K562 (cell line): ENCODE measurements at regions not wholly inside any gene's neighbourhood (a gene's known extent, or its start where the extent isn't known, plus 50 kb on each side); places are given as distances from the start of the nearest gene placed in this dataset.

Source experiments
- ATAC-seq: fragments of 200-7000 bp; cut with Tn5 transposase; 3 replicates; pipeline ENCODE4 v1.9.1; 2020; ENCODE audit warnings: moderate library complexity
- BruUV-seq: library from RNA; stranded (reverse); fragments of 400-500 nt; replicated peaks from 2 replicates; lab custom pipeline; 2021; lab: Mats Ljungman, UMichigan
- CTCF ChIA-PET: fragments of 300-600 bp; formaldehyde crosslinking; extraction: SDS; loops from one replicate; lab custom pipeline; 2021; ENCODE audit warnings: low intra/inter-chr PET ratio; lab: Yijun Ruan, JAX
- POLR2A ChIA-PET: fragments of 300-600, 350-650 bp; sonication (Branson Sonifier 250); formaldehyde crosslinking; extraction: SDS; loops from one replicate; lab custom pipeline; 2021; ENCODE audit warnings: antibody characterized with exemption, inconsistent platforms; lab: Yijun Ruan, JAX
- DNase-seq, 4 experiments: peaks; one replicate each; pipeline versions ENCODE4 v3.0.0 to v3.0.0-alpha.2; 2011 to 2018; ENCODE audit warnings: low spot score in 3 of 4, mixed read lengths in 3 of 4; ENCODE audit errors: extremely low read depth in 1 of 4
- FAIRE-seq: peaks from 2 replicates; lab custom pipeline; 2011; peaks lifted over from hg19 to GRCh38; lab: Jason Lieb, UNC
- H2AFZ ChIP-seq: 2 replicates; pipeline ENCODE4 v1.6.0; 2011; ENCODE audit warnings: low read depth, low read length, control low read depth, inconsistent platforms
- H3K27ac ChIP-seq: fragments of 200-600 bp; 3 replicates; pipeline ENCODE4 v1.8.0; 2011; ENCODE audit warnings: low read depth, mild to moderate bottlenecking, control low read depth, inconsistent platforms, low read length, moderate library complexity, mixed read lengths; ENCODE audit errors: extremely low read depth
- H3K27me3 ChIP-seq, 2 experiments: fragments of 300-600 bp in 1 of 2; 2 replicates in 1 of 2; 3 replicates in 1 of 2; pipeline versions ENCODE4 v1.6.0 to v1.8.0; 2011; ENCODE audit warnings: inconsistent platforms in 2 of 2, low read length in 2 of 2, mild to moderate bottlenecking in 1 of 2, mixed read lengths in 1 of 2, moderate library complexity in 1 of 2; ENCODE audit not compliant: control insufficient read depth in 2 of 2, insufficient read depth in 2 of 2
- H3K36me3 ChIP-seq: fragments of 300-600 bp; 3 replicates; pipeline ENCODE4 v1.8.0; 2011; ENCODE audit warnings: mild to moderate bottlenecking, low read length, inconsistent platforms; ENCODE audit not compliant: control insufficient read depth, insufficient read depth
- H3K4me1 ChIP-seq, 2 experiments: fragments of 200-600 bp in 1 of 2; replicated peaks in 1 of 2; 2 replicates in 1 of 2; 3 replicates in 1 of 2; pipeline versions ENCODE4 v1.5.1 to v1.8.0; 2011; ENCODE audit warnings: inconsistent platforms in 2 of 2, low read length in 2 of 2, mild to moderate bottlenecking in 1 of 2, mixed read lengths in 1 of 2, moderate library complexity in 1 of 2; ENCODE audit not compliant: control insufficient read depth in 2 of 2, insufficient read depth in 2 of 2
- H3K4me2 ChIP-seq: 2 replicates; pipeline ENCODE4 v1.6.1; 2011; ENCODE audit warnings: low read length, control low read depth, inconsistent platforms, mixed read lengths; ENCODE audit not compliant: insufficient read depth
- H3K4me3 ChIP-seq: fragments of 200-600 bp; sonication (generic), shearing (Covaris generic); 2 replicates; pipeline ENCODE4 v1.5.1; 2016; ENCODE audit warnings: control low read depth, inconsistent platforms
- H3K79me2 ChIP-seq: fragments of 200-600 bp; 3 replicates; pipeline ENCODE4 v1.8.0; 2011; ENCODE audit warnings: low read length, inconsistent platforms; ENCODE audit not compliant: control insufficient read depth, insufficient read depth
- H3K9ac ChIP-seq, 2 experiments: 2 replicates each; pipeline versions ENCODE4 v1.6.0 to v1.6.1; 2011; ENCODE audit warnings: low read depth in 2 of 2, low read length in 2 of 2, control low read depth in 1 of 2, inconsistent platforms in 1 of 2, mild to moderate bottlenecking in 1 of 2, mixed read lengths in 1 of 2; ENCODE audit not compliant: insufficient read depth in 1 of 2
- H3K9me1 ChIP-seq: one replicate; pipeline ENCODE4 v1.6.0; 2011; ENCODE audit warnings: inconsistent platforms, mild to moderate bottlenecking, low read length, moderate library complexity; ENCODE audit not compliant: control insufficient read depth, insufficient read depth
- H3K9me3 ChIP-seq: replicated peaks from 2 replicates; pipeline ENCODE4 v1.5.1; 2011; ENCODE audit warnings: low read depth, low read length, inconsistent platforms; ENCODE audit not compliant: control insufficient read depth, insufficient read depth
- H4K20me1 ChIP-seq: replicated peaks from 2 replicates; pipeline ENCODE4 v1.6.1; 2011; ENCODE audit warnings: low read length, inconsistent platforms, mixed read lengths; ENCODE audit not compliant: control insufficient read depth, insufficient read depth
- ADNP ChIP-seq: fragments of 200-800 bp; sonication (Bioruptor generic); IDR thresholded peaks from 2 replicates; pipeline ENCODE4 v1.6.1; 2016; ENCODE audit warnings: missing genetic modification characterization, missing compliant biosample characterization
- BDP1 ChIP-seq: IDR thresholded peaks from 3 replicates; pipeline ENCODE4 v1.6.1; 2011; ENCODE audit not compliant: insufficient read length, insufficient read depth
- CEBPG ChIP-seq, 3 experiments: fragments of 200-800 bp in 1 of 3; sonication (Bioruptor generic) in 1 of 3; sonication (generic) in 1 of 3; formaldehyde crosslinking in 1 of 3; IDR thresholded peaks in 2 of 3; conservative IDR thresholded peaks in 1 of 3; 2 replicates each; pipeline versions ENCODE4 v1.6.1 to v1.8.0; 2016 to 2022; ENCODE audit warnings: missing compliant biosample characterization in 2 of 3, missing genetic modification characterization in 2 of 3, mild to moderate bottlenecking in 1 of 3, missing genetic modification reagents in 1 of 3
- CREBBP ChIP-seq: IDR thresholded peaks from one replicate; pipeline ENCODE4 v1.6.1; 2012; ENCODE audit warnings: low read depth, mild to moderate bottlenecking, control low read depth, inconsistent platforms, low read length
- FOXA3 ChIP-seq, 2 experiments: fragments of 450-650 bp in 1 of 2; sonication (generic) in 1 of 2; formaldehyde crosslinking; IDR thresholded peaks in 1 of 2; conservative IDR thresholded peaks in 1 of 2; 2 replicates each; pipeline versions ENCODE4 v1.4.0 to v1.8.0; 2020 to 2022; ENCODE audit warnings: mild to moderate bottlenecking in 2 of 2, missing genetic modification reagents in 1 of 2
- HDAC1 ChIP-seq, 2 experiments: fragments of 450-650 bp; IDR thresholded peaks; 2 replicates each; pipeline ENCODE4 v1.6.1; 2016 to 2017; ENCODE audit warnings: inconsistent platforms in 1 of 2, mild to moderate bottlenecking in 1 of 2, moderate library complexity in 1 of 2
- NEUROD1 ChIP-seq: fragments of 150-350 bp; IDR thresholded peaks from 2 replicates; pipeline ENCODE4 v1.6.1; 2014; ENCODE audit warnings: borderline replicate concordance, low read length, low read depth; ENCODE audit not compliant: partially characterized antibody
- NRF1 ChIP-seq, 2 experiments: fragments of 450-650 bp; IDR thresholded peaks in 1 of 2; conservative IDR thresholded peaks in 1 of 2; 2 replicates each; pipeline ENCODE4 v1.6.1; 2014; ENCODE audit warnings: mild to moderate bottlenecking in 2 of 2
- SMARCE1 ChIP-seq: fragments of 450-650 bp; IDR thresholded peaks from 2 replicates; pipeline ENCODE4 v1.7.1; 2016; ENCODE audit warnings: mild to moderate bottlenecking
- SUPT5H ChIP-seq: fragments of 450-650 bp; IDR thresholded peaks from 2 replicates; pipeline ENCODE4 v1.6.1; 2016
- TAF1 ChIP-seq: IDR thresholded peaks from 2 replicates; pipeline ENCODE4 v1.6.1; 2011; ENCODE audit warnings: mild to moderate bottlenecking, low read length, moderate library complexity; ENCODE audit not compliant: insufficient read depth, control insufficient read depth, severe bottlenecking; ENCODE audit errors: extremely low read depth
- ZEB2 ChIP-seq: fragments of 450-650 bp; IDR thresholded peaks from 2 replicates; pipeline ENCODE4 v1.6.1; 2016
- ZNF212 ChIP-seq: fragments of 450-650 bp; formaldehyde crosslinking; IDR thresholded peaks from 2 replicates; pipeline ENCODE4 v1.4.0; 2020; ENCODE audit warnings: mild to moderate bottlenecking
- ZNF518B ChIP-seq: fragments of 250-450 bp; sonication (Bioruptor Pico); IDR thresholded peaks from 2 replicates; pipeline ENCODE4 v1.5.0; 2021; ENCODE audit warnings: mild to moderate bottlenecking, moderate library complexity
- WGBS: fragments of 100-300 bp; shearing (Covaris generic); methylation state at CpG from one replicate; pipeline ENCODE4 v1.1.6; 2016; ENCODE audit warnings: low coverage, mixed read lengths; ENCODE audit not compliant: insufficient coverage; ENCODE audit errors: missing lambda C conversion rate; 5-methylcytosine and 5-hydroxymethylcytosine counted together
- in situ Hi-C: fragments of 300-500 bp; cut with MboI; formaldehyde crosslinking; loops from 4 replicates; pipeline ENCODE4 v1.15.0; 2018; ENCODE audit warnings: inconsistent platforms, mixed read lengths
- intact Hi-C: fragments of 100-400 bp; cut with micrococcal nuclease; formaldehyde crosslinking; loops from 2 replicates; pipeline ENCODE4 v1.14.2; 2022

DNA sequence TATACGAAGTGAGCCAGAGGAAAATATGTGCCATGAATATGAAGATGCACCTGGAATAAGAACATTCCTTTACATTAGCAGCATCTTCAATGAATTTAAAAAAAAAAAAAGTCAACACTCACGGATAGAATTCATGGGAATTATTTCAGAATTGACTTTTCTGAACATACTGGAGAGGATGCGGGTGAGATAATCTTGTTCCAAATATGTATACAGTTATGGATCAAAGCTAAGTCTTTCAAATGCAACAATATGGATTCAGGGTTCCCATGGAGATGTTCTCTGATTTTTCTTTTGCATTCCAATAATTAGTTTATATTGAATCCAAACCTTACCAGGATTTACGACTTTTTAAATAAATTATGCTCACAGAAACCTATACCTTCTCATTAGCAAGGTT is 1660.7 kb downstream of the SLITRK1 start:
- Histone ChIP-seq H3K4me2 (no peak overlapping the region), H3K79me2 (no peaks in the 10 kb centered on the region), H2AFZ (no peak overlapping the region), H3K9me3 (no peaks in the 10 kb centered on the region), H4K20me1 (no peaks in the 10 kb centered on the region), H3K27ac (no peak overlapping the region), H3K4me1 (no peaks in the 10 kb centered on the region), H3K36me3 (no peaks in the 10 kb centered on the region), H3K4me3 (no peak overlapping the region), H3K27me3 (no peaks in the 10 kb centered on the region), H3K9ac (no peak overlapping the region), H3K9me1 (no peaks in the 10 kb centered on the region)
- FAIRE-seq (no peak), DNase-seq (no peak), ATAC-seq (no peak)
- CTCF ChIA-PET = no interaction called here
- intact Hi-C loops (no loop called here), in situ Hi-C loops (no loop called here)
- POLR2A ChIA-PET = no interaction called here
- TF ChIP-seq NEUROD1 (no peak), ZEB2 (no peak), NRF1 (conservative IDR thresholded peaks at IDR 0.05 in 1 of 2, IDR thresholded peaks at IDR 0.05 in 1 of 2) (no peak), FOXA3 (CRISPR knock-in tag; conservative IDR thresholded peaks at IDR 0.05 in 1 of 2, IDR thresholded peaks at IDR 0.05 in 1 of 2) (no peak), CEBPG (CRISPR knock-in tag; IDR thresholded peaks at IDR 0.05) (no peak), CEBPG (tag; conservative IDR thresholded peaks at IDR 0.05 in 1 of 2, IDR thresholded peaks at IDR 0.05 in 1 of 2) (no peak), ZNF212 (no peak), ADNP (tag) (no peak), BDP1 (no peak), SMARCE1 (no peak), CREBBP (no peak), SUPT5H (no peak), HDAC1 (IDR thresholded peaks at IDR 0.05) (no peak), ZNF518B (CRISPR knock-in tag) (no peak), TAF1 (no peak)
- WGBS = 0% methylated on average over 4 of the region's 4 CpGs
- no TSS peak for BruUV-seq
